Panc1 (cell line): ENCODE measurements at regions not wholly inside any gene's neighbourhood (a gene's known extent, or its start where the extent isn't known, plus 50 kb on each side); places are given as distances from the start of the nearest gene placed in this dataset.

ENCODE experiments used
- ATAC-seq: fragments of 200-7000 bp; cut with Tn5 transposase; 2 replicates; pipeline ENCODE4 v1.9.1; 2020; ENCODE audit warnings: mild to moderate bottlenecking, moderate library complexity
- BruUV-seq: library from RNA; stranded (reverse); fragments of 400-500 nt; replicated peaks from 2 replicates; lab custom pipeline; 2021; lab: Mats Ljungman, UMichigan
- CTCF ChIA-PET: fragments of 300-600 bp; sonication (Branson Sonifier 250); formaldehyde crosslinking; loops from one replicate; lab custom pipeline; 2022; ENCODE audit warnings: antibody characterized with exemption; lab: Charles Lee
- POLR2A ChIA-PET: fragments of 300-600 bp; sonication (Branson Sonifier 250); formaldehyde crosslinking; loops from one replicate; lab custom pipeline; 2022; ENCODE audit warnings: antibody characterized with exemption; lab: Charles Lee
- DNase-seq: peaks from one replicate; pipeline ENCODE4 v3.0.0-alpha.2; 2010; ENCODE audit warnings: low read depth, low spot score
- H3K27ac ChIP-seq: 2 replicates; pipeline ENCODE4 v1.5.1; 2011; ENCODE audit warnings: mild to moderate bottlenecking, low read length, inconsistent platforms
- H3K27me3 ChIP-seq: fragments of 200-500 bp; sonication (Bioruptor generic); 2 replicates; pipeline ENCODE4 v1.6.0; 2014; ENCODE audit warnings: low read length, inconsistent platforms; ENCODE audit not compliant: control insufficient read depth, insufficient read depth
- H3K36me3 ChIP-seq: fragments of 200-500 bp; sonication (Bioruptor generic); 2 replicates; pipeline ENCODE4 v1.5.1; 2014; ENCODE audit warnings: inconsistent platforms, mild to moderate bottlenecking, low read length, moderate library complexity; ENCODE audit not compliant: control insufficient read depth, insufficient read depth
- H3K4me1 ChIP-seq: 2 replicates; pipeline ENCODE4 v1.5.1; 2011; ENCODE audit warnings: inconsistent platforms, mild to moderate bottlenecking, low read length, moderate library complexity; ENCODE audit not compliant: control insufficient read depth, insufficient read depth
- H3K4me3 ChIP-seq, 2 experiments: 2 replicates each; pipeline ENCODE4 v1.5.1; 2011 to 2012; ENCODE audit warnings: low read depth in 2 of 2, low read length in 2 of 2, mild to moderate bottlenecking in 2 of 2, inconsistent platforms in 1 of 2, moderate library complexity in 1 of 2
- H3K9me3 ChIP-seq: fragments of 200-500 bp; sonication (Bioruptor generic); 2 replicates; pipeline ENCODE4 v1.5.1; 2014; ENCODE audit warnings: low read depth, mild to moderate bottlenecking, inconsistent platforms, low read length, moderate library complexity; ENCODE audit not compliant: control insufficient read depth, insufficient read depth
- POLR2AphosphoS5 ChIP-seq: IDR thresholded peaks from 2 replicates; pipeline ENCODE4 v1.6.1; 2012; ENCODE audit warnings: mild to moderate bottlenecking, low read depth, low read length, moderate library complexity
- REST ChIP-seq, 2 experiments: IDR thresholded peaks; 2 replicates each; pipeline ENCODE4 v1.6.1; 2011 to 2012; ENCODE audit warnings: low read depth in 2 of 2, control low read depth in 1 of 2, low read length in 1 of 2, mild to moderate bottlenecking in 1 of 2, moderate library complexity in 1 of 2; ENCODE audit not compliant: insufficient read depth in 1 of 2
- SIN3A ChIP-seq: IDR thresholded peaks from 2 replicates; pipeline ENCODE4 v1.6.1; 2012; ENCODE audit warnings: low read depth, mild to moderate bottlenecking, low read length, moderate library complexity, borderline replicate concordance; ENCODE audit not compliant: insufficient read depth
- TCF7L2 ChIP-seq: IDR thresholded peaks from 2 replicates; pipeline ENCODE4 v1.6.1; 2011; ENCODE audit warnings: mild to moderate bottlenecking, low read depth, low read length, inconsistent platforms
- in situ Hi-C: cut with HindIII; loops from 2 replicates; pipeline ENCODE4 v1.10.0; 2016; ENCODE audit warnings: low sequenced_read_pairs, low pct_unique_long_range_greater_than_20kb
- intact Hi-C: fragments of 100-400 bp; cut with micrococcal nuclease; formaldehyde crosslinking; loops from one replicate; pipeline ENCODE4 v1.10.0; 2022; ENCODE audit not compliant: unreplicated experiment
- TF ChIP-seq, protein P1 (sequence below): fragments of 450-650 bp; IDR thresholded peaks from 2 replicates; pipeline ENCODE4 v1.5.1; 2017; ENCODE audit warnings: mild to moderate bottlenecking

DNA sequence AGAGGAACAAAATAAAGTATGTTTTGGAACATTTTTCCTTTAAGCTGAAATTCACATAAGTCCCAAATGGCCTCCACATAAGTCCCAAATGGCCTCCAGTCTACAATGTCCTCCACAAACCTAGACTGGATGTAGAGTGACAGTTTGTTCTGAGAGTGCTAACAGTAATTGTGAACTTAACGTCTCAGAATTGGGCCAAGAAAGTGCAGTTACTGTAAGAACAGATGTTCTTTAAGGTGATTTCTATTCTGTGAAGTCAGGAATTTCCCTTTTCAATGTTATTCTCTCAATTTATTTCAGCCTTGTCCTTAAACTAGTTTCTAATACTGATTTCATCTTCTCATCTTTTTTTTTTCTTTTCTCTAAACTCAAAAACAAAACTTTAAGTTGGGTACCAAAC lies 188.7 kb upstream of the SEMA3E start:
- POLR2A ChIA-PET: no interaction called here

DNA sequence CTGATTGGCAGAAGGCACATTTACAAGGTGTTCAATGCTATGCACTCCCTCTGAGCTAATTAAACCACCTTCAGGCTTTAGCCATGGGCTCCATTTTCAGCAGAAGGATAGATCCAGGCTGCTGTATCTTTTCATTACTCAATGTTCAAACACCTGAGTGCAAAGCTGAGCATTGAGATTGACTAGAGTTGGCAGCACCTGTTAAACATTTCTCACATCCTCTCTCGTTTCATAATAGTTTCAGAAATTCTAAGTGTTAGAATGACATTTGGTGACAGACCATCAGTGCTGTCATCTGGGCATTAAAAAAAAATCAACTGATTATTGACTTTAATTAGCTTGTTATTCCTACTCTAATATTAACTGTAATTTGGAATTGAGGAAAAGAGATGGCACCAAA lies 187.1 kb upstream of the SEMA3E start:
- POLR2A ChIA-PET: no interaction called here

More for the DNA sequence above, 188.7 kb upstream of the SEMA3E start:
- DNase-seq (no peak), ATAC-seq (no peak)
- Histone ChIP-seq H3K36me3 (no peaks in the 10 kb centered on the region), H3K27ac (no peak overlapping the region), H3K4me1 (no peaks in the 10 kb centered on the region), H3K4me3 (no peak overlapping the region), H3K9me3 (no peaks in the 10 kb centered on the region), H3K27me3 (no peaks in the 10 kb centered on the region)
- no TSS peak for BruUV-seq
- CTCF ChIA-PET: interaction anchor here (0.6 to 0.7 kb wide), 2 partner anchors 18 to 901 kb away, joined by 3 read pairs; no protein-coding TSS in a partner anchor
- in situ Hi-C loops (no loop called here), intact Hi-C loops (no loop called here)
- no peak for TF ChIP-seq TCF7L2
- no peak for TF ChIP-seq REST (IDR thresholded peaks at IDR 0.05; ENCODE audit: insufficient read depth in 1 of 2, low read depth in 2 of 2, low read length in 1 of 2)
- TF ChIP-seq SIN3A: no peak
- TF ChIP-seq POLR2AphosphoS5: no peak
- TF ChIP-seq, protein P1, sequence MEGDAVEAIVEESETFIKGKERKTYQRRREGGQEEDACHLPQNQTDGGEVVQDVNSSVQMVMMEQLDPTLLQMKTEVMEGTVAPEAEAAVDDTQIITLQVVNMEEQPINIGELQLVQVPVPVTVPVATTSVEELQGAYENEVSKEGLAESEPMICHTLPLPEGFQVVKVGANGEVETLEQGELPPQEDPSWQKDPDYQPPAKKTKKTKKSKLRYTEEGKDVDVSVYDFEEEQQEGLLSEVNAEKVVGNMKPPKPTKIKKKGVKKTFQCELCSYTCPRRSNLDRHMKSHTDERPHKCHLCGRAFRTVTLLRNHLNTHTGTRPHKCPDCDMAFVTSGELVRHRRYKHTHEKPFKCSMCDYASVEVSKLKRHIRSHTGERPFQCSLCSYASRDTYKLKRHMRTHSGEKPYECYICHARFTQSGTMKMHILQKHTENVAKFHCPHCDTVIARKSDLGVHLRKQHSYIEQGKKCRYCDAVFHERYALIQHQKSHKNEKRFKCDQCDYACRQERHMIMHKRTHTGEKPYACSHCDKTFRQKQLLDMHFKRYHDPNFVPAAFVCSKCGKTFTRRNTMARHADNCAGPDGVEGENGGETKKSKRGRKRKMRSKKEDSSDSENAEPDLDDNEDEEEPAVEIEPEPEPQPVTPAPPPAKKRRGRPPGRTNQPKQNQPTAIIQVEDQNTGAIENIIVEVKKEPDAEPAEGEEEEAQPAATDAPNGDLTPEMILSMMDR: no peak

More for the DNA sequence above, 187.1 kb upstream of the SEMA3E start:
- in situ Hi-C loops (no loop called here), intact Hi-C loops (no loop called here)
- BruUV-seq: no TSS peak
- DNase-seq (no peak), ATAC-seq (no peak)
- H3K4me3 ChIP-seq: no peak overlapping the region
- H3K27me3 ChIP-seq: no peaks in the 10 kb centered on the region
- no peaks in the 10 kb centered on the region for H3K9me3 ChIP-seq
- no peak overlapping the region for H3K27ac ChIP-seq
- TF ChIP-seq, protein P1: no peak
- TF ChIP-seq SIN3A (no peak), REST (IDR thresholded peaks at IDR 0.05; ENCODE audit: insufficient read depth in 1 of 2, low read depth in 2 of 2, low read length in 1 of 2) (no peak), POLR2AphosphoS5 (no peak), TCF7L2 (no peak)
- H3K36me3 ChIP-seq: no peaks in the 10 kb centered on the region
- no peaks in the 10 kb centered on the region for H3K4me1 ChIP-seq
- CTCF ChIA-PET: no interaction called here
